GM19035 (cell line): ENCODE measurements at regions not wholly inside any gene's neighbourhood (a gene's known extent, or its start where the extent isn't known, plus 50 kb on each side); places are given as distances from the start of the nearest gene placed in this dataset.
"Not testable (repeated sequence)": the region's sequence is repeated elsewhere in the genome, so short reads cannot be mapped to it uniquely, and the experiment has no call there.

Experiments used
- ATAC-seq: cut with Tn5 transposase; IDR thresholded peaks from one replicate; pipeline ENCODE4 v1.9.1; 2021; ENCODE audit not compliant: unreplicated experiment

DNA sequence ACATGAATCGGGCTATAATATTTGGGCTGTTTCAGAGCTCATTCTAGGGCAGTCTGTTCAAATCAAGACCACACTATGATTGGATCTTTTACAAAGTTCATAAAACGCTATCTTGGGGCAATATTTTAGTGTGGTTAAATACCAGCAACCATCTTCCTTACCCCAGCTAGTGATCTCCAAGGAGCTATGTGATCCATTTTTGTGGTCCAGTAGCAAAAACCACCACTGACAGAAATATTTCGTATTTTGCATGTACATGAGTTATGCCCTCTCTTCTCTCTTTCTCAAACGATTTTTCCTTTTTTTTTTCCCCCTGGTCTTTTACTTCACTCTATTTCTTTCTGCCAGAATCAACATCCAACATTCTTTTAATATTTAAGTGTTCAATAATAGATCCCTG is 280.6 kb upstream of the KITLG start:
- ATAC-seq, result no peak

DNA sequence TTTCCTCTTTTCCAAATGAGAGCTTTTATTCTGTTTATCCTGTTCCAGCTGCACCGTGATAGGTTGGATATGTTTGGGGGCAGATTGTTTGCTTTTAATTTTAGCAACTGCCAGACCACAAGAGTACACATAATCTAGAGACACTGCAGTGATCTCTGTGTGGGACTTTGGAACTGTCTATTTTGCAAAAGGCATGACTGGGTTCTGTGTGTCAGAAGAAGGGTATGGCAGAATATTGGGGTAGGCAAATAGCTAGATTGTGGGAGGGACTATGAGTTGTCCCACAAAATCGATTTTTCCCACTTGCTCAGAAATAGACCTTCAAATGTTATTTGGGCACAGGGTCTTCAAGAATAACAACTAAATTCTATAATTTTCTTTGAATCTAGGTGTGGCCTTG is 275.9 kb upstream of the KITLG start:
- ATAC-seq, result no peak

DNA sequence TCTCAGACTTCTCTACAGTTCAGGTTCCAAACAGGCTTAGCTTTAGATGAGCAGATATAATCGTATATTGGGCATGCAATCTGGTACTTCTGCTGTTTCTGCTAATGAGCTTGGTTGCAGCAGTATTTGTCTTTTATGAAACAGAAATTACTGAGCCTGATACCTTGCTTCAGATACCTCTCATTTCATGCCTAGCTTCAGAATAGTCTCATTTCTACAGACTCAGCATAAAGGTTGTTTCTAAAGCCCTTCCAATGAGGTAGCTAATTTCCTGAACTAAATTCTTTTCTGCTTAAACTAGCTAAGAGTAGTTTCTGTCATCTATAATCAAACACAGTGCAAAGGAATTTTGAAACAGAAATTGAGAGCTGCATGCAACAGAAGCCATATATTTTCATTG is 275.0 kb upstream of the KITLG start:
- no peak for ATAC-seq

DNA sequence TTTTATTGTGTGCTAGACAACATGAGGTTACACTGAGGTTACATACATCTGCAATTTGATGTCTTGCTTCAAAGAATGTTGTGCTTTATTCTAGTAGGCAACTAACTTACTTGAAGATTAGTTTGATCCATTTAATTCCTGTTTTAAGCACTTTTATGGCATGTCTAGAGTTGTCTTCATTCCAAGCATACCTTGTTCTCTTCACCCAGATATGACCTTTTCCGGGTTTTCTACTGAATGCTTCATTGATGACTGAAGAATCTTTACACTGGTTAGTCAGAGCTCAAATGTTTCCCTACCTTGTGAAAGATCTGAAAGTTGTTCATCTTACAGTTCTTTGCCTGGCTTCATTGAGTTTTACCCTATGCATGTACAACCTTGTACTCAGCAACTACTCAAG is 274.0 kb upstream of the KITLG start:
- no peak for ATAC-seq

DNA sequence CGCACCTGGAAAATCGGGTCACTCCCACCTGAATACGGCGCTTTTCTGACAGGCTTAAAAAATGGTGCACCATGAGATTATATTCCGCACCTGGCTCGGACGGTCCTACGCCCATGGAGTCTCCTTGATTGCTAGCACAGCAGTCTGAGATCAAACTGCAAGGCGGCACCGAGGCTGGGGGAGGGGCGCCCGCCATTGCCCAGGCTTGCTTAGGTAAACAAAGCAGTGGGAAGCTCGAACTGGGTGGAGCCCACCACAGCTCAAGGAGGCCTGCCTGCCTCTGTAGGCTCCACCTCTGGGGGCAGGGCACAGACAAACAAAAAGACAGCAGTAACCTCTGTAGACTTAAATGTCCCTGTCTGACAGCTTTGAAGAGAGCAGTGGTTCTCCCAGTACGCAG is 267.0 kb upstream of the KITLG start:
- not testable (repeated sequence) for ATAC-seq

DNA sequence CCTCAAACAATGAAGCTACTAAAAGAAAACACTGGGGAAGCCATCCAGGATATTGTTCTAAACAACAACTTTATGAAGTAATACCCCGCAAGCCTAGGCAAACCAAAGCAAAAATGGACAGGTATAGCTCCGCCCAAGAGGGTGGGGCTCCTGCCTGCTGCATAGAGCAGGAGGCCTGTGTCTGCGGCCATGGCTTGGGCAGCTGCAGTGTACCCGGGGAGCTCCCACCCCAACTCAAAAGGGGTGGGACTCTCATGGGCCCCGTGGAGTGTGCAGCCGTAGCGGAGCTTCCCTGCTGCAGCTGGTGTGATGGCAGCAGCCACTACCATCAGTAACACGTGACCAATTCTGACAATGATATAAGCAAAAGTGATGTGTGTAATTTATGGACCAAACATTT is 264.2 kb upstream of the KITLG start:
- ATAC-seq, result no peak

DNA sequence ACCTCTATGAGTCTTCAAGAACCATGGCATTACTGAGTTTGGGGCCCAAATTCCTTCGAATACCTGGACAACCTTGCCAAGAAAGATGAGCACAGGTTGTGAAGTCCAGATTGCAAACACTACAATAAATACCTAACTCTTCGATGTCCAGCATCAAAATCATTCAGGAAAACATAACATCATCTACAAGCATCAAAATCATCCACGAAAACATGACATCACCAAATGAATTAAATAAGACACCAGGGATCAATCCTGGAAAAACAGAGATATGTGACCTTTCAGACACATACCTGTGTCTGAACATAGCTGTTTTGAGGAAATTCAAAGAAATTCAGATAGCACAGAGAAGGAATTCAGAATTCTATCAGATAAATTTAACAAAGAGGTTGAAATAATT is 262.0 kb upstream of the KITLG start:
- ATAC-seq, result no peak

DNA sequence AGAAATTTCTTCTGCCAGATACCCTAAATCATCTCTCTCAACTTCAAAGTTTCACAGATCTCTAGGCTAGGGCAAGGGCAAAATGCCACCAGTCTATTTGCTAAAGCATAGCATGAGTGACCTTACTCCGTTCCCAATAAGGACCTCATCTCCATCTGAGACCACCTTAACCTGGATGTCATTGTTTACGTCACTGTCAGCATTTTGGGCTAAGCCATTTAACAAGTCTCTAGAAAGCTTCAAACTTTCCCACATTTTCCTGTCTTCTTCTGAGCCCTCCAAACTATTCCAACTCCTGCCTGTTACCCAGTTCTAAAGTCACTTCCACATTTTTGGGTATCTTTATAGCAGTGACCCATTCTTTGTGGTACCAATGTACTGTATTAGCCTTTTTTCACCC is 259.2 kb upstream of the KITLG start:
- no peak for ATAC-seq

DNA sequence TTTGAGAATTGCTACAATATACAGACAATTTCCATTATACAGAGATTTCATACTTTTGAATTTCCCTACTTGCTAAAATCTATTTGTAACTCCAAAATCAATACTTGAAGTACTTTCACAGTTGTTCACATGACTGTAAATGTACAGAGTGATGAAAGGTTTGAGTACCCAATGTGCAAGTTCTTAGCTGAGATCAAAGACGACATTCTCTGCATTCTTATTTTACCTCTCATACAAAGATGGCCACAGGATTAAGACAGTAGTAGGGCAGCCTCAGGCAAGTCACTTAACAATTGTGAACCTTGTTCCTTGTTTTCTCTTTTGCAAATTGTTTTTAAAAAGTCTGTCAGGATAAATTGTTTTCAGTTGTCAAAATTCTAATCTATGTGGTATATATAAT is 255.9 kb upstream of the KITLG start:
- no peak for ATAC-seq

DNA sequence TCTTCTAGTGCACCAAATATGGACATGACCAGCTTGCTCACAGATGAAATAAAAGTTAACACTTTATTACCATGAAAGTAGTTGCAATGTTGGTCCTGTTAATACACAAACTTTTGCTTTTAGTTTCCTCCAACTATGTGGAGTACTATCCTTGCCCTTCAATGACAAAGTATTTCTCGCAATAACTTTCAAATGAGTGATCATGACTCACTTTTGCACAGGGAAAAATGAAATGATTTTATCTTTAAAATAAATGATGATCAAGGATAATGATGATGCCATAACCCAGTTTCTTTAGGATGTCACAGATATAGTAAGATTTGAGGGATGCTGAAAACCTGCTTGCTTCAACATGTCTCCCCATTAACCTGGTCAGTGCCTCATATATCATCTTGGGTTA is 254.0 kb upstream of the KITLG start:
- no peak for ATAC-seq

DNA sequence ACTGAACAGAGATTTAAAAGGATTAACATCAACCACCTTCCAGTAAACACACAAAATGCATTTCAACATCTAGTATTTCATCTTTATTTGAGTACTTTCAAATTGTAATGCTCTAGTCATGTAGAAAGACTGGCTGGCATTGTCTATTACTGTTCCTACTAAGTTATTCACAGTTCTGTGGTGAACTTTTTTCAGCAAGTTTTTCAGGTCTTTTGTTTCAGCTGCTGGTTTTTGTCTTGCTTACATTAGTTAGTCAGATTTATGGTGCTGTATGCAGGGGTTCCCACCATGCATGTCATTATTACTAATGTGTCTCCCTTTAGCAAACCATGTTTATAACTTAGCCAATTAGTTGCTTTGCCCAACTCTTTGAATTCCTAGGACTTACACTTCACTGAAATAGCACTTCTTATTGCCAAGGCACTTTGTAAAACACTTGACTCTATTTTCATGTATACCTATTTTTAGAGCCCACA is 253.4 kb upstream of the KITLG start:
- ATAC-seq, result no peak

DNA sequence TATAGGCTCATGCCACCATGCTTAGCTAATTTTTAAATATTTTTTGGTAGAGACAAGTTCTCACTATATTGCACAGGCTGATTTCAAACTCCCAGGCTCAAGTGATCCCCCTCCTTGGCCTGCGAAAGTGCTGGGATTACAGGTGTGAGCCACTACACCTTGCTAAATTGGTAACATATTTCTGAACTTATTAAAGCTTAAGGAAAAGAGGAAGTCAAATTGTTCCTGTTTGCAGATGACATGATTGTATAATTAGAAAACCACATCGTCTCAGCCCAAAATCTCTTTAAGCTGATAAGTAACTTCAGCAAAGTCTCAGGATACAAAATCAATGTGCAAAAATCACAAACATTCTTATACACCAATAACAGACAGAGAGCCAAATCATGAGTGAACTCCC is 248.3 kb upstream of the KITLG start:
- not testable (repeated sequence) for ATAC-seq

DNA sequence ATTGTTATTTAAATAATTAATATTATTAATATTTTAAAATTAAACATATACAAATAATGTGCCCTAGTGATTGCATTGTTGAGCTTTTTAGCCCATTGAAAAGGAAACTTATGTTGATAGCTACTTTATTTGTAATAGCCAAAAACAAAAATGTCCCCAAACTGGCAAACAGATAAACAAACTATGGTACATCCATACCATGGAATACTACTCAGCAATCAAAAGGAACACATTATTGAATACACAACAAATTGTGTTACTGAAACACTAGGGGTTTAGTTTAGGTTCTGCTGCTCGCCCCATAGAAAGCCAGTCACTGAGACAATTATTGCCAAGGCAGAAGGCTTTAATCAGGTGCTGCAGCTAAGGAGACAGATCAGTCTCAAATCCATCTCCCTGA is 239.7 kb upstream of the KITLG start:
- no peak for ATAC-seq

DNA sequence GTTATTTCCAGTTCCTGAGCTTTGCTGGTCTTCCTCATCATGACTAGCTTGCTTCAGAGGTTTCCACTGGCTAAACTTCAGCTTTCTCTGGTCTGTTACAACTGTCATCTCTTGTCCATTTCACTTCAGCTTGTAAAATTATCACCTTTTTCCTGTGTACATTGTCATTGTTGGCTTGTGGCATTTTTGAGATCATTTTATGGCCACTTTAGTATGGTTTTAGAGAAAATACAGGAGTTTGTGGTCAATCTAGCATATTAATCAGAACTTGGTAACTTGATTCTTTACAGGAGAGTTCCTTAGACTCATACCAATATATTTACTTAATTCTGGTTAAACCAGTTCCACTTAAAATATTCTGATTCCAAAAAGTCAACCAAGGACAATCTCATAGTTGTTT is 235.9 kb upstream of the KITLG start:
- no peak for ATAC-seq

DNA sequence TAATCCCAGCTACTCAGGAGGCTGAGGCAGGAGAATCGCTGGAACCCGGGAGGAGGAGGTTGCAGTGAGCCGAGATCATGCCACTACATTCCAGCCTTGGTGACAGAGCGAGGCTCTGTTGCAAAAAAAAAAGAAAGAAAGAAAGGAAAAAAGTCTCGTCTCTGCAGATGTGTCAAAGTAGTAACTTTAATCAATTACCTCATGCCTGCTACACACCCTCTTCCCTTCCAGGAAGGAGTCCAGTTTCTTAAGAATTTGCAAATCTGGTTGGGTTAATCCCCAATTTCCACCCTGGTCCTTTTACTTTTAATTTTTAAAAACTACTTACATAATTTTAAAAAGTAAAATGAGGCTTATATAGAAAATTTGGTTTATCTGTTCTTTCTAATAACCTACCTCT is 234.5 kb upstream of the KITLG start:
- ATAC-seq, result no peak

DNA sequence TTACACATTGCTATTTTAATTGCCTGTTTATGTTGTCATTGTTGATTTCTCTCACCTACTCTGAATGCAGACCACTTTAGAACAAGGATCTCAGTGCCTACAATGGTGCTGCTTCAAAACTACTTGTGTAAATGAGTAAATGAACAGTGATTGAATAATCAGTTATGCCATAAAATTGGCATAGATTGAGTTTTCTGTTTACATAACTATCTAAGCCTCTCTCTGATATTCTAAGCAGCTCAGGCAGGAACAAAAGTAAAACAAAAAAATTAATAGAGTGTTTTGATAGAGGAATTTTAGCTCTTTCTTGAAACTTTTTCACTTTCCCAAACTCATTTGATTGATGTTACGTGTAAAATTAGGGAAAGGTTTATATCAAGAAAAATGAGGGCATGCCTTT is 232.3 kb upstream of the KITLG start:
- no peak for ATAC-seq

DNA sequence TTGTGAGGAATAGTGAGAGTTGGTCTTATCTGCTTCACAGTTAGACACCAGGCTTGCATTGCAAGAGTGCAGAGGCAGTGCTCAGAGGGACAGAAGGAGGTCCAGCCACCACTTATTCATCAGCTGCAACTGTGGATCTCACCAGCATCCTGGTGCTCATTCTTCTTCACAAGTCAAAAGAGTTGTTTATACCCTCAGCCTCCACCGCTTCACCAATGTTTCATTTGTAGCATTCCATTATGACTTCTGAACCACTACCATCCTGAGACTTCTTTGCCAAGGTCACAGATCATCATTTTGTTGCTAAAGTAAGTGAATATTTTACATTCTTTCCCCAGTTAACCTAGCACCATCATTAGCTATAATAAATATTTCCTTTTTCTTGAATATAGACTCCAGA is 230.5 kb upstream of the KITLG start:
- no peak for ATAC-seq

DNA sequence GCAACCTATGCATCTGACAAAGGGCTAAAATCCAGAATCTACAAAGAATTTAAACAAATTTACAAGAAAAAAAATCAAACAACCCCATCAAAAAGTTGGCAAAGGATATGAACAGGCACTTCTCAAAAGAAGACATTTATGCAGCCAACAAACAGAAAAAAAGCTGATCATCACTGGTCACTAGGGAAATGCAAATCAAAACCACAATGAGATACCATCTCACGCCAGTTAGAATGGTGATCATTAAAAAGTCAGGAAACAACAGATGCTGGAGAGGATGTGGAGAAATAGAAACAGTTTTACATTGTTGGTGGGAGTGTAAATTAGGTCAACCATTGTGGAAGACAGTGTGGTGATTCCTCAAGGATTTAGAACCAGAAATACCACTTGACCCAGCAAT is 229.6 kb upstream of the KITLG start:
- not testable (repeated sequence) for ATAC-seq

DNA sequence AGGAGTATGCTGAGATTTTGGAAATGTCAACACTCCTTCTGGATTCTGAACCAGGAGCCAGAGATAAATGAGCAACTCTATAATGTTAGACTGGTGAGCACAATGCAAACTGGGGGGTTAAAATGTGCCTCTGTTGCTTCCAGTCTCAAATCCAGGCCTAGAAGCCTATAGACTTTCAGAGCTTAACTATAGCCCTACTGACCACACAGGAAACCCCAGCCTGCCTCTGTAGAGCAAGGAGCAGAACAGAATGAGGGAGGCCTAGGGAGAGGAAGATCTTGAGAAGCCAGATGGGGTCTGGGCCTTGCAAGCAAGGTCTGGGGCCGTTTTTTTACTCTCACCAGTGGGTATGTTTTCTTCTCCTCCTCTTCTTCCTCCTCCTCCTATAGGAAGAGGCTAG is 225.4 kb upstream of the KITLG start:
- no peak for ATAC-seq

DNA sequence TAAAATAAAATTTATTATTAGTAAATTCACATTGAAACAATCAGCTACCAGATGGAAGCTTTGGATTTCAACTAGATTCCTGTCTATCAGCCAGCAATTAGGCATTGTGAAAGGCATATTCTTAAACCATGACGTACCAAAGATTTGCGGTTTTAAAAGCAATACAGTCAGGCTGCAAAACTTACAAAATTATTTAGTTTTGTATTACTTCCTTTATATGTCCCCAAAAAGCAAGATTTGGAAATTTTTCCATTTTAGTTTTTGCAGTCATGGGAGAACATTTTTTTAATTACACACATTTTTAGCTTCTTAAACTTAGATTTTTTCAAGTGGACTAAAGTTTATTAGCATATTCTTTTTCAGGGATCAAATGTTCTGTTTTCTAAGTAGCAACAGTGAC is 225.0 kb upstream of the KITLG start:
- no peak for ATAC-seq

DNA sequence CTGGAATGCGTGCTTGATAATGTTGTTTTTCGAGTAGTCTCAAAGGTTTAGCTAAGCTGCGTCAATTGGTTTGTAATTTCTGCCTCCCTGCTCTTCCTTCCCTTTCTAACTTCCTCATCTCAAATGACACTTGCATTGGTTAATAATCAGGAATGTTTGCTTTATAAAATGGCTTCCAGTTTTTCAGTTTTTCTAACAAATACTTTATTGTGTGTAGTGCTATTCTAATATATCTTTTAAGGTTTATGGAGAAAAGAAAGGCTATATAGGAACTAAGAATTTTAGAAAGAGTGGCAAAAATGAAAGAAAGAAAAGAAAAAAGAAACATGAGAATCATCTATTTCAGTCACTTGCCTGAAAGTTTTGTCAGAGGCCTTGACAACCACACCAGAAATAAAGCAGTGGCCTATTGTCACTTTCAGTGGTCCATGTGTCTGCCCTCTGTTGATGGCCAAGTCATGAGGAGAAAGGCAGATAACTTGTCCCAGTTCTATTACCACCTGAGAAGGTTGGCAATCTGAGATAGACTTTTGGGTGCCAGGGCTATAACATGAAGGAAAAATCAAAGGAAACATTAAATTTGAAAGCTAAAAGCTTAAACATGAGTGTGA is 221.9 kb upstream of the KITLG start:
- no peak for ATAC-seq

DNA sequence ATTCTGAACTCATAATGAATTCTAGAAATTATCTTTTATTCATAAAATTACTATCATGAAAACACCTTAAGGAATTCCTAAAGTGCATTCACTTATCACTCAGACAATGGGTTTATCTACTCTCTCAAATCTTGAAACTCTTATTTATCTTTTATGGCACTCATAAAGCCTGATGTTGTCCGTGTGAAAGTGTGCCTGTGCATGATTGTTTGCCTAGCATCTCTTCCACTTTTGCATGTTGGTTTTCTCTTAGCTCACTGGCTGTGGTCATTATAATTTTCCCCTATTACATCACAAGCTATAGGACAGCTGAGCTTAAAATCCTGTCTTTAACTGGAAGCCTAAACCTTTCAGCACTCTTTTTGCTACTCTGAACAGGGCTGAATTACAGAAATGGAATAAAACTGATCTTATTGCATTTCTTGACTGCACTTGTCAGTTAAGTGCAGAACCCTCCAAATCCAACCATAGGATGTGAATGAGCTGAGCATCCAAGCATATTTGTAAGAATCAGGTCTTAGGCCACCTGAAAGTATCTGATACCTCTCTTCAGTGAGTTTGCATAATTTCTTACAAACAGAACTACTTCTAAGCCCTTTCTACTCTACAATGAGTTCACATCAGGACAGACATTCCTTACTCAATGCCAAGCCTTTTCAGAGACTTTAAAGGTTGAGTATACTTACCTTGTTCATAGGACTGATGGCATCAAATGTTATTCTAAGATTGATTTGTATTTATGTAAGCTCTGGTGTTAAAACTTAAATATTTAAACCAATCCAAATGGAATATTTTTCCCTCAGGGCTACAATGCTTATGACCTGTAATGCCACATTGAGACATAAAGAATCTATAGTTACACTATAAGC is 221.2 kb upstream of the KITLG start:
- ATAC-seq, result no peak

DNA sequence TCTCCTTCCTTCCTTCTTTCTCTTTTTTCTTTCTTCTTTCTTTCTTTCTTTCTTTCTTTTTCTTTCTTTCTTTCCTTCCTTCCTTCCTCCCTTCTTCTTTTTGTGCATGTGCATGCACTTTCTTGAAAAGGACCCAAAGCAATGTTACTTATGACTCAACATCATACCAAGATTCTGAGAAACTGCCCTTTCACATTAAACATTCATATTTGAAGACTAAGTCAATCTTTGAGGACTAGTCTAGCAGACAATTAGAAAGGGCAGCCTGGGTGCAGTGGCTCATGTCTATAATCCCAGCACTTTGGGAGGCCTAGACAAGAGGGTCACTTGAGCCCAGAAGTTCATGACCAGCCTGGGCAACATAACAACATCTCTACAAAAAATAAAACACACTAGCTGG is 212.8 kb upstream of the KITLG start:
- ATAC-seq, result no peak
